ENCODE measurements at regions not wholly inside any gene's neighbourhood (a gene's known extent, or its start where the extent isn't known, plus 50 kb on each side); places are given as distances from the start of the nearest gene placed in this dataset. TPM values are rescaled to one million over a fixed set of nuclear protein-coding genes. Genes with fewer than 3 reads are reported as not detected.
A peak's percentile ranks its signal among the peaks of the same experiment; 100 is the strongest.

DNA sequence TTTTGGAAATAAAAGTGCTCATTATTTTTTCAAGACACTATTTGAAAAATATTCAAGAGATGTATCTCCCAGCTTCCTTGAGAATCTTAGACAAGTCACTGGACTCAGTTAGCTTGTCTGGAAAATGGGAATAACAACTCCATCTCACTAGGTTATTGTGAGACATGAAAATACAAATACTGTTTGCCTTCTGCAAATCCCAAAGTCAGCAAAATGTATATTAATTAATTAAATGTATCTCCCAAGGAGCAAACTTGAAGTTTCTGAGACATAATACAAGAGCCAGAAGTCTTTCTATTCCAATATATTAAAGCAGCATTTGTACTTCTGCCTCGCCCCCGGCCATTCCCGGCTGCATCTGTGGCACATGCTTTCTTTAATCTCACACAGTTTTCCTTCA is 54.6 kb upstream of the ID4 start:
- TF ChIP-seq RFX5 (IDR thresholded peaks at IDR 0.05; ENCODE audit: borderline replicate concordance, low read depth, low read length) (no peak), KDM1A (IDR thresholded peaks at IDR 0.05; ENCODE audit: borderline replicate concordance, low read length) (no peak), HDAC6 (IDR thresholded peaks at IDR 0.05; ENCODE audit: low read depth, low read length) (no peak), SP2 (IDR thresholded peaks at IDR 0.05; ENCODE audit: low read length) (no peak)
- Histone ChIP-seq H3K4me3 (ENCODE audit: extremely low read depth in 1 of 4, insufficient read depth in 2 of 4, low read depth in 3 of 4, low read length in 4 of 4) (no peak overlapping the region), H3K36me3 (ENCODE audit: control insufficient read depth in 2 of 4, insufficient read depth in 4 of 4, low read length in 3 of 4) (no peaks in the 10 kb centered on the region), H2AFZ (ENCODE audit: low read length) (no peak overlapping the region), H2AK5ac (ENCODE audit: low read depth, low read length) (no peak overlapping the region), H3K27ac (ENCODE audit: low read depth, low read length) (no peak overlapping the region), H3K14ac (ENCODE audit: insufficient read length) (no peak overlapping the region), H3K23ac (ENCODE audit: insufficient read length) (no peak overlapping the region), H3K9me3 (ENCODE audit: insufficient read depth in 2 of 2, low read depth in 1 of 2, low read length in 1 of 2) (no peaks in the 10 kb centered on the region; a peak in 2 of 4 replicates), H4K5ac (ENCODE audit: insufficient read length, low read depth, low read length) (no peak overlapping the region), H3K18ac (ENCODE audit: extremely low read depth, low read length) (no peak overlapping the region), H4K91ac (replicated peaks; ENCODE audit: insufficient read length, low read length) (no peak overlapping the region), H2BK20ac (ENCODE audit: low read length) (no peak overlapping the region), H3K9ac (replicated peaks in 1 of 4; ENCODE audit: extremely low read depth in 1 of 4, low read depth in 3 of 4, low read length in 3 of 4) (no peak overlapping the region), H3K56ac (replicated peaks; ENCODE audit: insufficient read length, low read depth, low read length) (no peak overlapping the region), H3K23me2 (ENCODE audit: low read depth, low read length) (no peaks in the 10 kb centered on the region), H3K79me2 (ENCODE audit: control insufficient read depth in 1 of 2, insufficient read depth in 2 of 2, low read length in 2 of 2) (no peaks in the 10 kb centered on the region), H3K4me2 (ENCODE audit: insufficient read depth in 1 of 2, low read depth in 2 of 2, low read length in 2 of 2) (no peak overlapping the region), H2BK5ac (ENCODE audit: low read depth, low read length) (no peak overlapping the region), H3K79me1 (ENCODE audit: low read depth, low read length) (no peaks in the 10 kb centered on the region), H4K8ac (ENCODE audit: extremely low read depth, insufficient read depth, low read length) (no peak overlapping the region), H2BK120ac (replicated peaks; ENCODE audit: low read depth, low read length) (no peak overlapping the region), H3K4me1 (replicated peaks in 1 of 4; ENCODE audit: control insufficient read depth in 3 of 4, insufficient read depth in 4 of 4, low read length in 3 of 4) (no peaks in the 10 kb centered on the region), H3K4ac (replicated peaks; ENCODE audit: insufficient read length, low read depth, low read length) (no peak overlapping the region), H2BK15ac (ENCODE audit: low read length) (no peak overlapping the region), H4K20me1 (replicated peaks in 1 of 2; ENCODE audit: control insufficient read depth in 1 of 2, insufficient read depth in 2 of 2, low read length in 2 of 2) (no peaks in the 10 kb centered on the region), H3K27me3 (replicated peaks in 1 of 4; ENCODE audit: control insufficient read depth in 3 of 4, extremely low read depth in 1 of 4, insufficient read depth in 3 of 4, low read length in 3 of 4) (no peaks in the 10 kb centered on the region), H2BK12ac (ENCODE audit: low read depth, low read length) (no peak overlapping the region)
- ChIA-PET CTCF (ENCODE audit: partially characterized antibody) (interaction anchor here (0.6 kb wide), 1 partner anchor 588 kb away, joined by 3 read pairs; no protein-coding TSS in a partner anchor), POLR2A (ENCODE audit: partially characterized antibody) (no interaction called here)
- no peak for FAIRE-seq
- 76% methylated on average over 3 of the region's 3 CpGs; no CpG with 5 or more reads in 1 of the 2 experiments for WGBS, 2 experiments (ENCODE audit: extremely low coverage in 1 of 2, insufficient coverage in 1 of 2, insufficient read length in 1 of 2, insufficient replicate concordance in 2 of 2, low coverage in 1 of 2, low lambda C conversion rate in 2 of 2, missing lambda C conversion rate in 1 of 2)
- no peak for DNase-seq (ENCODE audit: low read depth in 1 of 2, low spot score in 2 of 2)

MicroRNA genes in the stretch of these regions (microRNA counts, 767-probe panel; counts per million panel counts)
- microRNA hsa-miR-548a-3p: 879 counts per million, percentile 95 among the panel's probes with 10 or more counts

Small RNA genes lying in the stretch of these regions (microRNA-seq; reads per million reads assigned to microRNA genes)
- gene MIR548A1 (ENCODE audit: borderline microRNAs expressed in 2 of 2, borderline number of aligned reads in 2 of 2, borderline replicate concordance in 1 of 2): 0 reads per million in 2 experiments

Small RNA genes lying in the stretch of these regions (small RNA-seq; reads per million reads assigned to genes)
- gene MIR548A1 (ENCODE audit: insufficient read depth): not detected
- gene RNA5SP205 (ENCODE audit: insufficient read depth): not detected
- gene RNU6-801P (ENCODE audit: insufficient read depth): not detected

Measured in H1 (cell line).